HepG2 (cell line): ENCODE measurements at regions not wholly inside any gene's neighbourhood (a gene's known extent, or its start where the extent isn't known, plus 50 kb on each side); places are given as distances from the start of the nearest gene placed in this dataset.

ENCODE experiments used
- NFATC3 ChIP-seq: sonication (generic); formaldehyde crosslinking; IDR thresholded peaks from 2 replicates; pipeline ENCODE4 v1.5.1; 2020; ENCODE audit warnings: mild to moderate bottlenecking, missing genetic modification reagents
- POLR2A ChIP-seq, 2 experiments: IDR thresholded peaks; 2 replicates each; pipeline ENCODE4 v1.6.1; 2011; ENCODE audit warnings: low read depth in 2 of 2, low read length in 2 of 2, mild to moderate bottlenecking in 1 of 2, moderate library complexity in 1 of 2; ENCODE audit not compliant: insufficient read depth in 1 of 2
- ZC3H4 ChIP-seq: sonication (generic); formaldehyde crosslinking; IDR thresholded peaks from 2 replicates; pipeline ENCODE4 v1.4.0; 2020; ENCODE audit warnings: missing genetic modification reagents, borderline replicate concordance

DNA sequence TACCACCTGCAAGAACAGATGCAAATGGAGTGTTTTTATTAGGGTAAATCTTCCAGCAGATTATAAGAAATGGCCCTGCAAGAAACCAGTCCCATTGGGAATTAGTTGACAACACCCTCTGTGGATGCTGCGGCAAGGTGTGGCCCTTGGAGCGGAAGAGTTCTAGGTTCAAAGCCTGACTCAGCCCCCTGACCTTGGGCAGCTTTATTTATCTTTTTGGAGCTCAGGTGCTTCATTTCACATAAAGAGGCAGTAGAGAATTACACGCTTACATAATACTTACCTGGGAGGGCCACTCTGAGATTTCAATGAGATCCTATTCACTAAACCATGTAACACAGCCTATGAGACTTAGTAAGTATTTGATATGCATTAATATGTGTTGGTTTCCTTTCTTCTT, 318.2 kb upstream of the SOX9 start:
- TF ChIP-seq ZC3H4 (CRISPR knock-in tag) = no peak
- TF ChIP-seq NFATC3 (CRISPR knock-in tag) = no peak
- no peak for TF ChIP-seq POLR2A (IDR thresholded peaks at IDR 0.05; ENCODE audit: insufficient read depth in 1 of 2, low read depth in 2 of 2, low read length in 2 of 2)
